GM10248 (cell line): ENCODE measurements at regions not wholly inside any gene's neighbourhood (a gene's known extent, or its start where the extent isn't known, plus 50 kb on each side); places are given as distances from the start of the nearest gene placed in this dataset.

ENCODE experiments used
- CTCF ChIA-PET: fragments of 300-600 bp; sonication (Branson Sonifier 250); formaldehyde crosslinking; extraction: SDS; loops from one replicate; lab custom pipeline; 2021; ENCODE audit warnings: antibody characterized with exemption; lab: Yijun Ruan, JAX
- POLR2A ChIA-PET: fragments of 350-650 bp; sonication (Branson Sonifier 250); formaldehyde crosslinking; extraction: SDS; loops from one replicate; lab custom pipeline; 2020; ENCODE audit warnings: antibody characterized with exemption; lab: Yijun Ruan, JAX
- DNase-seq: peaks from one replicate; pipeline ENCODE4 v3.0.0; 2012; ENCODE audit errors: extremely low spot score
- TF ChIP-seq, protein P1 (sequence below): IDR thresholded peaks from 2 replicates; pipeline ENCODE4 v1.5.1; 2012; ENCODE audit warnings: mild to moderate bottlenecking, low read depth; ENCODE audit errors: extremely low read depth, missing control alignments, control extremely low read depth

DNA sequence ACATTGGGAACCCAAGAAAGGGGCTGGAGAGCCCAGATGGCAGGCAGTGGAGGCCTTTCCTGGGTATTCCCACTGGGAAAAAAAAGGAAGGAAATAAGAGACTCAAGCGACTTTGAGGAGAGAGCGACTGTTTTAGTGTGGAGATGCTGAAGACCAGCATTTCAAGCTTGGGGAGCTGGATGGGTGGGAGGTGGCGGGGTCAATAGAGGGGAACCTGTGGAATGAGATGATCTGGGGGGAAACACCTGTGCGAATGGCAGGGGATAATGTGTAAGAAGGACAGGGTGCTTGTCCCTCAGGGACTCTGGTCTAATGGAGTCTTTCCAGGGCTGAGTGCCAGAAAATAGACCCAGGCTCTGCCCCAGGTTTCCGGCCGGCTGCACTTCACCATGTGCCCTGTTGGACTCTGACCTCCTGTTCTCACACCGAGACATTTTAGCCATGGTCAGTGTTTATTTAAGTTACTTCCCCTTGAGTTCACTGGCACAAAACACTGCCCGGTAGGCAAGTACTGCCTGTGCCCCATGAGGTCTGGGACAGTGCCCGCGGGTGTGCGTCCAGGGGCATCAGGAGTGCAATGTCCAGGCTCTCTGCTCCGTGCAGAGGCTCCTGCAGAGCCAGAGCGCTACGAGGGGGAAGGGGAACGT lies 50.4 kb upstream of the NKX2-2 start:
- TF ChIP-seq, protein P1, sequence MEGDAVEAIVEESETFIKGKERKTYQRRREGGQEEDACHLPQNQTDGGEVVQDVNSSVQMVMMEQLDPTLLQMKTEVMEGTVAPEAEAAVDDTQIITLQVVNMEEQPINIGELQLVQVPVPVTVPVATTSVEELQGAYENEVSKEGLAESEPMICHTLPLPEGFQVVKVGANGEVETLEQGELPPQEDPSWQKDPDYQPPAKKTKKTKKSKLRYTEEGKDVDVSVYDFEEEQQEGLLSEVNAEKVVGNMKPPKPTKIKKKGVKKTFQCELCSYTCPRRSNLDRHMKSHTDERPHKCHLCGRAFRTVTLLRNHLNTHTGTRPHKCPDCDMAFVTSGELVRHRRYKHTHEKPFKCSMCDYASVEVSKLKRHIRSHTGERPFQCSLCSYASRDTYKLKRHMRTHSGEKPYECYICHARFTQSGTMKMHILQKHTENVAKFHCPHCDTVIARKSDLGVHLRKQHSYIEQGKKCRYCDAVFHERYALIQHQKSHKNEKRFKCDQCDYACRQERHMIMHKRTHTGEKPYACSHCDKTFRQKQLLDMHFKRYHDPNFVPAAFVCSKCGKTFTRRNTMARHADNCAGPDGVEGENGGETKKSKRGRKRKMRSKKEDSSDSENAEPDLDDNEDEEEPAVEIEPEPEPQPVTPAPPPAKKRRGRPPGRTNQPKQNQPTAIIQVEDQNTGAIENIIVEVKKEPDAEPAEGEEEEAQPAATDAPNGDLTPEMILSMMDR, result no peak
- DNase-seq, result no peak
- ChIA-PET POLR2A (no interaction called here), CTCF (interaction anchor here (2.7 kb wide), 1 partner anchor 7 kb away, joined by 24 read pairs; no protein-coding TSS in a partner anchor)
